K562 (cell line): ENCODE measurements at regions not wholly inside any gene's neighbourhood (a gene's known extent, or its start where the extent isn't known, plus 50 kb on each side); places are given as distances from the start of the nearest gene placed in this dataset.

Experiments
- CEBPG ChIP-seq, 3 experiments: fragments of 200-800 bp in 1 of 3; sonication (Bioruptor generic) in 1 of 3; sonication (generic) in 1 of 3; formaldehyde crosslinking in 1 of 3; IDR thresholded peaks in 2 of 3; conservative IDR thresholded peaks in 1 of 3; 2 replicates each; pipeline versions ENCODE4 v1.6.1 to v1.8.0; 2016 to 2022; ENCODE audit warnings: missing compliant biosample characterization in 2 of 3, missing genetic modification characterization in 2 of 3, mild to moderate bottlenecking in 1 of 3, missing genetic modification reagents in 1 of 3
- CHCHD3 ChIP-seq: fragments of 250-450 bp; sonication (Bioruptor Pico); IDR thresholded peaks from 2 replicates; pipeline ENCODE4 v2.1.2; 2022; ENCODE audit warnings: mild to moderate bottlenecking
- FOS ChIP-seq: IDR thresholded peaks from 3 replicates; pipeline ENCODE4 v1.6.1; 2011; ENCODE audit not compliant: insufficient read length; ENCODE audit errors: extremely low read depth
- HDAC2 ChIP-seq: fragments of 450-650 bp; IDR thresholded peaks from 2 replicates; pipeline ENCODE4 v1.6.1; 2016; ENCODE audit warnings: mild to moderate bottlenecking
- PHF21A ChIP-seq: fragments of 450-650 bp; IDR thresholded peaks from 2 replicates; pipeline ENCODE4 v1.6.1; 2017; ENCODE audit warnings: low read depth, borderline replicate concordance
- SMARCB1 ChIP-seq: IDR thresholded peaks from 2 replicates; pipeline ENCODE4 v1.6.1; 2011; ENCODE audit warnings: improper control_type of control experiment, low read depth; ENCODE audit not compliant: insufficient read length
- TCF7L2 ChIP-seq: fragments of 150-350 bp; IDR thresholded peaks from 2 replicates; pipeline ENCODE4 v1.6.1; 2016; ENCODE audit warnings: low read depth, mild to moderate bottlenecking, low read length, moderate library complexity
- ZNF584 ChIP-seq: fragments of 200-800 bp; sonication (Bioruptor generic); IDR thresholded peaks from 2 replicates; pipeline ENCODE4 v1.6.1; 2016; ENCODE audit warnings: low read depth, mild to moderate bottlenecking, missing genetic modification characterization, missing compliant biosample characterization
- ZZZ3 ChIP-seq: fragments of 450-650 bp; IDR thresholded peaks from 2 replicates; pipeline ENCODE4 v1.6.1; 2016; ENCODE audit warnings: antibody characterized with exemption, mild to moderate bottlenecking, moderate library complexity
- TF ChIP-seq, protein P1 (sequence below): fragments of 250-450 bp; sonication (Bioruptor Pico); IDR thresholded peaks from 2 replicates; pipeline ENCODE4 v1.5.1; 2021; ENCODE audit warnings: mild to moderate bottlenecking
- TF ChIP-seq, protein P2 (sequence below), 3 experiments: IDR thresholded peaks in 2 of 3; conservative IDR thresholded peaks in 1 of 3; 2 replicates each; pipeline ENCODE4 v1.5.1; 2011 to 2012; ENCODE audit warnings: low read length in 3 of 3, mild to moderate bottlenecking in 3 of 3, control low read depth in 2 of 3, improper control_type of control experiment in 1 of 3, inconsistent platforms in 1 of 3, low read depth in 1 of 3, mixed read lengths in 1 of 3, moderate library complexity in 1 of 3; ENCODE audit not compliant: insufficient read depth in 2 of 3
- TF ChIP-seq, protein P3 (sequence below), 2 experiments: fragments of 450-650 bp in 1 of 2; IDR thresholded peaks; 2 replicates each; pipeline ENCODE4 v1.6.1; 2011 to 2017; ENCODE audit warnings: low read depth in 2 of 2, antibody characterized with exemption in 1 of 2, borderline replicate concordance in 1 of 2, low read length in 1 of 2, mild to moderate bottlenecking in 1 of 2, mixed read lengths in 1 of 2; ENCODE audit not compliant: control insufficient read depth in 1 of 2
- TF ChIP-seq, protein P4 (sequence below): sonication (generic); formaldehyde crosslinking; IDR thresholded peaks from 2 replicates; pipeline ENCODE4 v1.9.0; 2022; ENCODE audit warnings: mild to moderate bottlenecking, missing genetic modification reagents

DNA sequence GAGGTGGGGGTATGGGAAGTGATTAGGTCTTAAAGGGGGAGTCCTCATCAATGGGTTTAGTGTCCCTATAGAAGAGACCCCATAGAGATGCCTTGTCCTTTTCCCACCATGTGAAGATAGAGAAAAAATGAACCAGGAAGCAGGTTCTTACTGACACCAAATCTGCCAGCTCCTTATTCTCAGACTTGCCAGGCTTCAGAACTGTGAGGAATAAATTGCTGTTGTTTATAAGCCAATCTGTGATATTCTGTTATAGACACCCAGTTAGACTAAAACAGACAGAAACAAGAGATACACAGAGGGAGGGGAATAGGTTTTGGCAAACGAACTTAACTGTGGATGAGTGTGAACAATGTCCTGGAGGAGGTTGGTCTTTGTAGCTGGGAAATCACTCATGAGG is 381.4 kb downstream of the ADRA2A start:
- TF ChIP-seq, protein P1, sequence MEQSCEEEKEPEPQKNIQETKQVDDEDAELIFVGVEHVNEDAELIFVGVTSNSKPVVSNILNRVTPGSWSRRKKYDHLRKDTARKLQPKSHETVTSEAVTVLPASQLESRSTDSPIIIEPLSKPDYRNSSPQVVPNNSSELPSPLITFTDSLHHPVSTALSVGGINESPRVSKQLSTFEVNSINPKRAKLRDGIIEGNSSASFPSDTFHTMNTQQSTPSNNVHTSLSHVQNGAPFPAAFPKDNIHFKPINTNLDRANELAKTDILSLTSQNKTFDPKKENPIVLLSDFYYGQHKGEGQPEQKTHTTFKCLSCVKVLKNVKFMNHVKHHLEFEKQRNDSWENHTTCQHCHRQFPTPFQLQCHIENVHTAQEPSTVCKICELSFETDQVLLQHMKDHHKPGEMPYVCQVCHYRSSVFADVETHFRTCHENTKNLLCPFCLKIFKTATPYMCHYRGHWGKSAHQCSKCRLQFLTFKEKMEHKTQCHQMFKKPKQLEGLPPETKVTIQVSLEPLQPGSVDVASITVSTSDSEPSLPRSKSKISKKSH (CRISPR knock-in tag), result no peak
- TF ChIP-seq CEBPG (CRISPR knock-in tag; IDR thresholded peaks at IDR 0.05) (no peak), CEBPG (tag; conservative IDR thresholded peaks at IDR 0.05 in 1 of 2, IDR thresholded peaks at IDR 0.05 in 1 of 2) (no peak), ZNF584 (CRISPR knock-in tag) (no peak), FOS (no peak), CHCHD3 (CRISPR knock-in tag) (no peak), PHF21A (no peak), TCF7L2 (no peak), SMARCB1 (no peak), ZZZ3 (no peak), HDAC2 (no peak)
- TF ChIP-seq, protein P2, sequence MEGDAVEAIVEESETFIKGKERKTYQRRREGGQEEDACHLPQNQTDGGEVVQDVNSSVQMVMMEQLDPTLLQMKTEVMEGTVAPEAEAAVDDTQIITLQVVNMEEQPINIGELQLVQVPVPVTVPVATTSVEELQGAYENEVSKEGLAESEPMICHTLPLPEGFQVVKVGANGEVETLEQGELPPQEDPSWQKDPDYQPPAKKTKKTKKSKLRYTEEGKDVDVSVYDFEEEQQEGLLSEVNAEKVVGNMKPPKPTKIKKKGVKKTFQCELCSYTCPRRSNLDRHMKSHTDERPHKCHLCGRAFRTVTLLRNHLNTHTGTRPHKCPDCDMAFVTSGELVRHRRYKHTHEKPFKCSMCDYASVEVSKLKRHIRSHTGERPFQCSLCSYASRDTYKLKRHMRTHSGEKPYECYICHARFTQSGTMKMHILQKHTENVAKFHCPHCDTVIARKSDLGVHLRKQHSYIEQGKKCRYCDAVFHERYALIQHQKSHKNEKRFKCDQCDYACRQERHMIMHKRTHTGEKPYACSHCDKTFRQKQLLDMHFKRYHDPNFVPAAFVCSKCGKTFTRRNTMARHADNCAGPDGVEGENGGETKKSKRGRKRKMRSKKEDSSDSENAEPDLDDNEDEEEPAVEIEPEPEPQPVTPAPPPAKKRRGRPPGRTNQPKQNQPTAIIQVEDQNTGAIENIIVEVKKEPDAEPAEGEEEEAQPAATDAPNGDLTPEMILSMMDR (IDR thresholded peaks at IDR 0.05 in 2 of 3, conservative IDR thresholded peaks at IDR 0.05 in 1 of 3; ENCODE audit: insufficient read depth in 2 of 3, low read depth in 1 of 3, low read length in 3 of 3), result no peak
- TF ChIP-seq, protein P3, sequence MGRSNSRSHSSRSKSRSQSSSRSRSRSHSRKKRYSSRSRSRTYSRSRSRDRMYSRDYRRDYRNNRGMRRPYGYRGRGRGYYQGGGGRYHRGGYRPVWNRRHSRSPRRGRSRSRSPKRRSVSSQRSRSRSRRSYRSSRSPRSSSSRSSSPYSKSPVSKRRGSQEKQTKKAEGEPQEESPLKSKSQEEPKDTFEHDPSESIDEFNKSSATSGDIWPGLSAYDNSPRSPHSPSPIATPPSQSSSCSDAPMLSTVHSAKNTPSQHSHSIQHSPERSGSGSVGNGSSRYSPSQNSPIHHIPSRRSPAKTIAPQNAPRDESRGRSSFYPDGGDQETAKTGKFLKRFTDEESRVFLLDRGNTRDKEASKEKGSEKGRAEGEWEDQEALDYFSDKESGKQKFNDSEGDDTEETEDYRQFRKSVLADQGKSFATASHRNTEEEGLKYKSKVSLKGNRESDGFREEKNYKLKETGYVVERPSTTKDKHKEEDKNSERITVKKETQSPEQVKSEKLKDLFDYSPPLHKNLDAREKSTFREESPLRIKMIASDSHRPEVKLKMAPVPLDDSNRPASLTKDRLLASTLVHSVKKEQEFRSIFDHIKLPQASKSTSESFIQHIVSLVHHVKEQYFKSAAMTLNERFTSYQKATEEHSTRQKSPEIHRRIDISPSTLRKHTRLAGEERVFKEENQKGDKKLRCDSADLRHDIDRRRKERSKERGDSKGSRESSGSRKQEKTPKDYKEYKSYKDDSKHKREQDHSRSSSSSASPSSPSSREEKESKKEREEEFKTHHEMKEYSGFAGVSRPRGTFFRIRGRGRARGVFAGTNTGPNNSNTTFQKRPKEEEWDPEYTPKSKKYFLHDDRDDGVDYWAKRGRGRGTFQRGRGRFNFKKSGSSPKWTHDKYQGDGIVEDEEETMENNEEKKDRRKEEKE (IDR thresholded peaks at IDR 0.05; ENCODE audit: borderline replicate concordance in 1 of 2, control insufficient read depth in 1 of 2, low read depth in 2 of 2, low read length in 1 of 2), result no peak
- TF ChIP-seq, protein P4, sequence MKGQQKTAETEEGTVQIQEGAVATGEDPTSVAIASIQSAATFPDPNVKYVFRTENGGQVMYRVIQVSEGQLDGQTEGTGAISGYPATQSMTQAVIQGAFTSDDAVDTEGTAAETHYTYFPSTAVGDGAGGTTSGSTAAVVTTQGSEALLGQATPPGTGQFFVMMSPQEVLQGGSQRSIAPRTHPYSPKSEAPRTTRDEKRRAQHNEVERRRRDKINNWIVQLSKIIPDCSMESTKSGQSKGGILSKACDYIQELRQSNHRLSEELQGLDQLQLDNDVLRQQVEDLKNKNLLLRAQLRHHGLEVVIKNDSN (CRISPR knock-in tag), result no peak
